Skeletal muscle satellite cell (primary cell): ENCODE measurements at regions not wholly inside any gene's neighbourhood (a gene's known extent, or its start where the extent isn't known, plus 50 kb on each side); places are given as distances from the start of the nearest gene placed in this dataset.

ENCODE experiments used
- H3K27me3 ChIP-seq: 2 replicates; pipeline ENCODE4 v1.7.0; 2013; ENCODE audit warnings: low read length; ENCODE audit not compliant: control insufficient read depth, insufficient read depth
- H3K36me3 ChIP-seq: 2 replicates; pipeline ENCODE4 v1.7.0; 2013; ENCODE audit warnings: mild to moderate bottlenecking, control low read depth, low read length; ENCODE audit not compliant: insufficient read depth
- H3K4me1 ChIP-seq: 2 replicates; pipeline ENCODE4 v1.7.0; 2013; ENCODE audit warnings: low read length; ENCODE audit not compliant: control insufficient read depth, insufficient read depth
- H3K4me2 ChIP-seq: 2 replicates; pipeline ENCODE4 v1.7.0; 2013; ENCODE audit warnings: mild to moderate bottlenecking, low read length
- H3K4me3 ChIP-seq: 2 replicates; pipeline ENCODE4 v1.7.0; 2013; ENCODE audit warnings: low read length
- H3K9ac ChIP-seq: 2 replicates; pipeline ENCODE4 v1.7.0; 2013; ENCODE audit warnings: mild to moderate bottlenecking, low read depth, low read length, moderate library complexity
- H3K9me3 ChIP-seq: replicated peaks from 2 replicates; pipeline ENCODE4 v1.7.0; 2013; ENCODE audit warnings: mild to moderate bottlenecking, control low read depth, low read length

- Histone ChIP-seq H3K27me3 (no peaks in the 10 kb centered on the region), H3K4me2 (no peak overlapping the region), H3K36me3 (no peaks in the 10 kb centered on the region), H3K9me3 (peaks cover 13% of the 10 kb centered on the region), H3K4me3 (no peak overlapping the region), H3K9ac (no peak overlapping the region), H3K4me1 (no peaks in the 10 kb centered on the region)
These were observed 114.1 kb upstream of the HDAC4 start for GRCh38 chr2:239514754-239515530.

DNA sequence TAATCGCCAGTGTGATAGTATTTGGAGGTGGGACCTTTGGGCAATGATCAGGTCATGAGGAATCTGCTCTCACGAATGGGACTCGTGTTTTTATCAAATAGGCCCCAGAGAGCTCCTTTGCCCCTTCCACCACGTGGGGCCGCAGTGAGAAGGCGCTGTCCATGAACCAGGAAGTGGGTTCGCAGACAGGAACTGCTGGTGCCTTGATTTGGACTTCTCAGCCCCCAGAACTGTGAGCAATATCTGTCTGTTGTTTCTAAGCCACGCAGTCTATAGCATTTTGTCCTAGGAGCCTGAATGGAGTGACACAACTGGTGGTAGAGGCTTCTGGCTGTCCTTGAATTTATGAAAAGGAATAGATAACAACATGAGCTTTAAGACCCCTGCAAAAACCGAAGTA is 111.2 kb upstream of the HDAC4 start:
- no peak overlapping the region for H3K4me2 ChIP-seq
- H3K9ac ChIP-seq, result no peak overlapping the region
- no peaks in the 10 kb centered on the region for H3K4me1 ChIP-seq
- H3K27me3 ChIP-seq, result no peaks in the 10 kb centered on the region
- peaks cover 22% of the 10 kb centered on the region for H3K9me3 ChIP-seq
- no peak overlapping the region for H3K4me3 ChIP-seq
- no peaks in the 10 kb centered on the region for H3K36me3 ChIP-seq

DNA sequence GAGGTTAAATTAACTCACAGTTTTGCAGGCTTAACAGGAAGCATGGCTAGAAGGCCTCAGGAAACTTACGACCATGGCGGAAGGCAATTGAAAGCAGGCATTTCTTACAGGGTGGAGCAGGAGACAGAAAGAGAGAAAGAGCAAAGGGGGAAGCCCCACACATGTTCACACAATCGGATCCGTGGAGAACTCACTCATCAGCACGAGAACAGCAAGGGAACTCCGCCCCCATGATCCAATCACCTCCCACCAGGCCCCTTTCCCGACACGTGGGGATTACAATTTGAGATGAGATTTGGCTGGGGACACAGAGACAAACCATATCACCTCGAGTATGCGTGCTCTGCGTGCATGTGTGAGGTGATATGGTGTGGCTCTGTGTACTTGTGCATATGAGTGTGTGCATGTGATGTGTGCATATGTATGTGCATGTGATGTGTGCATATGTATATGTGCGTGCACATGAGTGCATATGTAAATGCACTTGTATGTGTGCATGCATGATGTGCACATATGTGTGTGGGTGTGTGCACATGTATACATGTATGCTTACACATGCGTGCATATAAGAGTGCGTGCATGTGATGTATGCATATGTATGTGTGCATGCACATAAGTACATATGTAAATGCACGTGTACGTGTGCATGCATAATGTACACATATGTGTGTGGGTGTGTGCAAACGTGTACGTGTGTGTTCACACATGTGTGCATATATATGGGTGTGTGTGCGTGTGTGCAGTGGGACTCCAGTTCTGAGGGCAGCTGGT is 108.7 kb upstream of the HDAC4 start:
- no peak overlapping the region for H3K4me2 ChIP-seq
- no peak overlapping the region for H3K4me3 ChIP-seq
- no peaks in the 10 kb centered on the region for H3K36me3 ChIP-seq
- H3K9me3 ChIP-seq, result peaks cover 9% of the 10 kb centered on the region
- no peaks in the 10 kb centered on the region for H3K4me1 ChIP-seq
- no peaks in the 10 kb centered on the region for H3K27me3 ChIP-seq
- H3K9ac ChIP-seq, result no peak overlapping the region

- Histone ChIP-seq H3K9me3 (peaks cover 14% of the 10 kb centered on the region), H3K4me2 (no peak overlapping the region), H3K9ac (no peak overlapping the region), H3K27me3 (no peaks in the 10 kb centered on the region), H3K4me3 (no peak overlapping the region), H3K4me1 (no peaks in the 10 kb centered on the region), H3K36me3 (no peaks in the 10 kb centered on the region)
These were observed 107.4 kb upstream of the HDAC4 start for GRCh38 chr2:239508261-239508660.

DNA sequence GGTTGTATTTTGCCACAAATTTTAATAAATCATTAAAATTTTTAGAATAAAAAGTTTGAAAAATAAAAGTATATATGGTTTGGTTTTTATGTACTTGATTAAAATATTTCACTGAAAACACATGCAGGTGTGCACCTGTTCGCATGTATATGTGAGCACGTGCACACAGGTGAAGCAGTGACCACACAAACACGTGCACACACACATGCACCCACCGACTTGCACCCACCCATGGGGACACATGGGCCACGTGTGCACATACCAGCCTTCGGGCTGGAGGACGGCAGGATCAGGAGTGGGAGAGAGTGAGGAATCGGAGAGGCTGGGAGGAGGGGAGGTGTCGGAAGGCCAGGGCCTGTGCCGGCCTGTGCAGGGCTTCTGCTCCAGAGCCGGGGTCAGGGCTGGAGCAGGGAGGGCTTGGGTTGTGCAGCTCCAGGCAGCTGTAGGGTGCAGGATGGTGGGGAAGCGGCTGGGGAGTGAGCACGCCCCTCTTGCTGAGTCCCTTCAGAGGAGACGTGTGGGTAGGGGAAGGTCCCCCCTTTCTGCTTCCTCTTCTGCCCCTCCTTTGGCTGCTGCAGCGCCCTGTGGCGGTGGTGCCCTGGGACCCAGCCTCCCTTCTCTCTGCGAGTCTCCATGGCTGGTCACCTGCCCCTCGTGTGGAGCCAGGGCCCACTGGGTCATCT is 106.9 kb upstream of the HDAC4 start:
- Histone ChIP-seq H3K9me3 (peaks cover 17% of the 10 kb centered on the region), H3K36me3 (no peaks in the 10 kb centered on the region), H3K4me1 (no peaks in the 10 kb centered on the region), H3K9ac (no peak overlapping the region), H3K4me2 (no peak overlapping the region), H3K27me3 (no peaks in the 10 kb centered on the region), H3K4me3 (no peak overlapping the region)

- H3K4me1 ChIP-seq, result no peaks in the 10 kb centered on the region
These were observed 106.1 kb upstream of the HDAC4 start for GRCh38 chr2:239506961-239507360.

DNA sequence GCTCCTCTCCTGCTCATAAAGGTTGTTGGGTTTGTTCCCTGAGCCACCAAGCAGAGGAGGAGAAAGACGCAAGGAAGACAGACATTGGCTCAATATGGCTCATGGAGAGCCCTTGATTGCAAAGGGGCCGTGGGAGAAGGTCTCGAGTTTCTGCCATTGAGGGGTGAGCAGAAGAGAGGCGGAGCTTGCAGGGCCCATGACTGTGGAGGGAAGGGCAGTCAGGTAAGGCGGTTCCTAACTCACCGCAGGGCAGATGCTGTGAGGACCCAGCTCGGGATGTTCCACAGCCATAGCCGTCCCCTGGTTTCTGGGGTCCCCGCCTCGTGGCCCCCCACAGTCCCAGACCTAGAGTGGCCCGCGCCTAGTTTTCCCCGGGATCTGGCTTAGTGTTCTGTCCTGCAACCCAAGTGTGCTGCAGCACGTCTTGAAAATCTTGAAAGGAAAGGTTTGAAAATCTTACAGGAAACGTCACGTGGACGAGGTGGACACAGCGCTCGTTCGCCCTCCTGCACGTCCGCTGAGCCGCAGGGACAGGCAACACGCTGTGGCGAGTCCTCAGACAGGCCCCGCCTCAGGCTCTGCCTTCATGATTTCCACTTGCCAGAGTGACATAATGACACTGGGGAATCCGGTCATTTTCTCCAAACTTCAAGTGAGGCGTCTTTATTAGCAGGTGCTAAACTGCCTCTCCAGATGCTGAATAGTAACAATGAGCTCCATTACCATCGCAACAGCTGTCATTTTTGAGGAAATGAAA is 105.5 kb upstream of the HDAC4 start:
- H3K36me3 ChIP-seq, result no peaks in the 10 kb centered on the region
- no peaks in the 10 kb centered on the region for H3K4me1 ChIP-seq
- H3K9me3 ChIP-seq, result peaks cover 17% of the 10 kb centered on the region
- no peak overlapping the region for H3K4me3 ChIP-seq
- no peaks in the 10 kb centered on the region for H3K27me3 ChIP-seq
- H3K9ac ChIP-seq, result no peak overlapping the region
- H3K4me2 ChIP-seq, result no peak overlapping the region

More at GRCh38 chr2:239506961-239507360, 106.1 kb upstream of the HDAC4 start:
- Histone ChIP-seq H3K36me3 (no peaks in the 10 kb centered on the region), H3K27me3 (no peaks in the 10 kb centered on the region), H3K4me2 (no peak overlapping the region), H3K9ac (no peak overlapping the region), H3K4me3 (no peak overlapping the region), H3K9me3 (peaks cover 17% of the 10 kb centered on the region)

GRCh38 chr2:239504643-239505235 is 103.9 kb upstream of the HDAC4 start:
- Histone ChIP-seq H3K36me3 (no peaks in the 10 kb centered on the region), H3K27me3 (no peaks in the 10 kb centered on the region), H3K4me3 (no peak overlapping the region), H3K9ac (no peak overlapping the region), H3K4me1 (no peaks in the 10 kb centered on the region), H3K4me2 (no peak overlapping the region), H3K9me3 (peaks cover 16% of the 10 kb centered on the region)

- Histone ChIP-seq H3K9ac (no peak overlapping the region), H3K36me3 (no peaks in the 10 kb centered on the region), H3K4me2 (no peak overlapping the region), H3K27me3 (no peaks in the 10 kb centered on the region), H3K4me1 (no peaks in the 10 kb centered on the region), H3K9me3 (peaks cover 8% of the 10 kb centered on the region), H3K4me3 (no peak overlapping the region)
These were observed 101.8 kb upstream of the HDAC4 start for GRCh38 chr2:239502430-239503186.
